NT2/D1 (cell line): ENCODE measurements at regions not wholly inside any gene's neighbourhood (a gene's known extent, or its start where the extent isn't known, plus 50 kb on each side); places are given as distances from the start of the nearest gene placed in this dataset.

ENCODE experiments used
- YY1 ChIP-seq: IDR thresholded peaks from 2 replicates; pipeline ENCODE4 v1.6.1; 2011; ENCODE audit not compliant: insufficient read length, insufficient read depth
- ZNF274 ChIP-seq: IDR thresholded peaks from 2 replicates; pipeline ENCODE4 v1.6.1; 2011; ENCODE audit warnings: mild to moderate bottlenecking, low read depth, low read length

GRCh38 chr1:234838820-234839219, 228.8 kb upstream of the IRF2BP2 start:
- TF ChIP-seq YY1 (no peak), ZNF274 (no peak)
